ENCODE measurements at regions not wholly inside any gene's neighbourhood (a gene's known extent, or its start where the extent isn't known, plus 50 kb on each side); places are given as distances from the start of the nearest gene placed in this dataset.

DNA sequence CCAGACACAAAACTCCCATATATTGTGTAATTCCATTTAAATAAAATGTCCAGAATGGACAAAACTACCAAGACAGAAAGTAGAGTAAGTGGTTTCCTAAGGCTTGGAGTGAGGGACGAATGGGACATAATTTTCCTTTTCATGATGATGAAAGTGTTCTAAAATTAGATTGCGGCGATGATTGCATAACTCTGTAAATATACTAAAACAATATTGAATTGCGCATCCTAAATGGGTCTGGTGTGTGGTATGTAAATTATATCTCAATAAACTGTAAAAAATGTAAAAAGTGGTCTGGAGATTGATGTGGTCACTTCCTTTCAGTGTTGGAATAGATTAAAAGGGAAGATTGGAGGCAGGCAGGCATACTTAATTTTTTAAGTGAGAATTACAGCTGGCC is 105.9 kb upstream of the KCNAB1 start:
- H3K36me3 ChIP-seq, result no peaks in the 10 kb centered on the region
- 77% methylated on average over 4 of the region's 4 CpGs for WGBS
- H3K27ac ChIP-seq, result no peak overlapping the region
- peaks cover 2% of the 10 kb centered on the region for H3K27me3 ChIP-seq (replicated peaks; ENCODE audit: insufficient read depth)
- H3K4me1 ChIP-seq (replicated peaks), result no peaks in the 10 kb centered on the region
- no peak for DNase-seq (ENCODE audit: low spot score)
- H3K9me3 ChIP-seq, result no peaks in the 10 kb centered on the region
- TF ChIP-seq POLR2A (IDR thresholded peaks at IDR 0.05) (no peak), POLR2AphosphoS5 (IDR thresholded peaks at IDR 0.05) (no peak)
- TF ChIP-seq, protein P1, sequence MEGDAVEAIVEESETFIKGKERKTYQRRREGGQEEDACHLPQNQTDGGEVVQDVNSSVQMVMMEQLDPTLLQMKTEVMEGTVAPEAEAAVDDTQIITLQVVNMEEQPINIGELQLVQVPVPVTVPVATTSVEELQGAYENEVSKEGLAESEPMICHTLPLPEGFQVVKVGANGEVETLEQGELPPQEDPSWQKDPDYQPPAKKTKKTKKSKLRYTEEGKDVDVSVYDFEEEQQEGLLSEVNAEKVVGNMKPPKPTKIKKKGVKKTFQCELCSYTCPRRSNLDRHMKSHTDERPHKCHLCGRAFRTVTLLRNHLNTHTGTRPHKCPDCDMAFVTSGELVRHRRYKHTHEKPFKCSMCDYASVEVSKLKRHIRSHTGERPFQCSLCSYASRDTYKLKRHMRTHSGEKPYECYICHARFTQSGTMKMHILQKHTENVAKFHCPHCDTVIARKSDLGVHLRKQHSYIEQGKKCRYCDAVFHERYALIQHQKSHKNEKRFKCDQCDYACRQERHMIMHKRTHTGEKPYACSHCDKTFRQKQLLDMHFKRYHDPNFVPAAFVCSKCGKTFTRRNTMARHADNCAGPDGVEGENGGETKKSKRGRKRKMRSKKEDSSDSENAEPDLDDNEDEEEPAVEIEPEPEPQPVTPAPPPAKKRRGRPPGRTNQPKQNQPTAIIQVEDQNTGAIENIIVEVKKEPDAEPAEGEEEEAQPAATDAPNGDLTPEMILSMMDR (IDR thresholded peaks at IDR 0.05), result no peak
- no peak overlapping the region for H3K4me3 ChIP-seq
- intact Hi-C loops (cut with DNase I), result no loop called here

DNA sequence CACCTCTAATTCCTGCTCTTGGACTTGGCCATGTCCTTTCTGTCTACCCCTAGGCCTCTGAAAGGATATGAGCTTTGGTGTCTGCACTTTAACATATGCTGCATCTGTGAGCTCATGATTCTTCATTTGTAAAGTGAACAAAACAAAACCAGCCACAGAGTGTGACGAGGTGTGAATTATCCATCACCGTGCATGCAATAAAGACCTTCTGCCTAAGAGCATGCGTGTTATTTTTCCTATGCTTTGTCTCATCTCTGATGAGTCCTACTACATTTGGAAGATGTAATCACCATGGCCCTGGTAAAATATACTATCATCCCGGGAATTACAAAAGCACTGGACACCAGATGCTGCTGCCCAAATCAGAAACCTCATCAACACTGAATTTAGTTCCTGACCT is 103.5 kb upstream of the KCNAB1 start:
- no peak overlapping the region for H3K27ac ChIP-seq
- H3K4me3 ChIP-seq, result no peak overlapping the region
- no peaks in the 10 kb centered on the region for H3K27me3 ChIP-seq (replicated peaks; ENCODE audit: insufficient read depth)
- TF ChIP-seq POLR2AphosphoS5 (IDR thresholded peaks at IDR 0.05) (no peak), POLR2A (IDR thresholded peaks at IDR 0.05) (no peak)
- TF ChIP-seq, protein P1 (IDR thresholded peaks at IDR 0.05), result no peak
- intact Hi-C loops (cut with DNase I), result no loop called here
- H3K4me1 ChIP-seq (replicated peaks), result no peaks in the 10 kb centered on the region
- H3K9me3 ChIP-seq, result no peaks in the 10 kb centered on the region
- H3K36me3 ChIP-seq, result no peaks in the 10 kb centered on the region
- WGBS, result 83% methylated on average over 4 of the region's 4 CpGs
- DNase-seq (ENCODE audit: low spot score), result no peak

DNA sequence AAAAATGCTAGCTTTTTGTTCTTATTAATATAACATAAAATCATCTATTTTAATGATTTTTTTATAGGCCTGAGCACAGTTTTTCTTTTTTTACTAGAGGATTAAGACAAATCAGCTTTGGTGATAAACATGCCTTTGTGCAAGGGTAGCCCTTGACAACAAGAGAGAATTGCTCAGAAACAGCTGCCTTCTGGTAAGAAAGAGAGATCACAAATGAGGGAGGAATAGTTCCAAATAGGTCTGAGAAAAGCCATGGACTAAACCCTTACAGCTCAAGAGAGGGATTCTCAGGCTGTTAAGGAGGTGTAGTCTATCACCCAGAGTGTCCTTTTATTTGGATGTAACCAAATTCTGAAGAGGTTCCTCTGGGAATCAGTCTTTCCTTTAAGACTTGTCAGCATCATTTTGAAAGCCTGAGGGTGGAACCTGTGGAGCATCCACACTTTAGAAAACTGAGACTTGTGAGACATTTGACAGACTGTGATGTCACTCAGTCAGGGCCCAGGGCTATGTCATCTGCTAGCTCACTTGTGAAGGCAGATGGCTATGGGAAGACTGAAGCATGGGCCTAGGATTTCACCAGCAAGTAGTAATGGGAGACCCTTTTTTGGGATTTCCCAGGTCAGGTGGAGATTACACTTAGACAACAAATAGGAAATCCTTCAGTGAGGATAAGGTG is 102.9 kb upstream of the KCNAB1 start:
- Histone ChIP-seq H3K4me1 (replicated peaks) (no peaks in the 10 kb centered on the region), H3K27ac (no peak overlapping the region), H3K9me3 (no peaks in the 10 kb centered on the region), H3K27me3 (replicated peaks; ENCODE audit: insufficient read depth) (no peaks in the 10 kb centered on the region), H3K4me3 (no peak overlapping the region), H3K36me3 (no peaks in the 10 kb centered on the region)
- TF ChIP-seq POLR2AphosphoS5 (IDR thresholded peaks at IDR 0.05) (no peak), POLR2A (IDR thresholded peaks at IDR 0.05) (no peak)
- TF ChIP-seq, protein P1 (IDR thresholded peaks at IDR 0.05), result no peak
- no peak for DNase-seq (ENCODE audit: low spot score)
- intact Hi-C loops (cut with DNase I), result no loop called here

DNA sequence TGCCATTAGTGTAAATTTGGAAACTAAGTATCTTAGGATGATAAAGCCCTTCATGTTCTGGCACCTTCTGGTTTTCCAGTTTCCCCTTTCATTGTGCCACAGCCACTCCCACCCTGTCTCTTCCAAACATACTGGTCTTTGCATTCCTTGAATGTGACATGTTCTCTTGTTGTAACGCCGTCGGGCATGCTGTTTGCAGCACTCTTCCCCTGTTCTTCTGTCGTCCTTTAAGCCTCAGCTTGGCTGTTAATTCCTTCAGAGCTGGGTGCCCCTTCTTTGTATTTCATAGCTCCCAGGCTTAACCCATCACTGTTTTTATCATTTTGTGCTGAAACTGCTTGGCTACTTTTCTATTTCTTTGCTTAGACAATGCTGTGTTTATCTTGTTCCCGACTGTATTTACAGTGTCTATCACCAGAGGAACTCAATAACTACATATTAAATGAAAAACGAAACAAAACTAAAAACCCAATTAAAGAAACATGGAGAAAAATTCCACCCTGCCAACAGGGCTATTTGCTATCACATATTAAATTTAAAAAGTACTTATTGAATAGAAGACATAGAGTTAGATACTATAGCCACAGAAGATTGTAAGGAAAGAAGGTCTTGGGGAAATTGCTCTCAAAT is 95.4 kb upstream of the KCNAB1 start:
- TF ChIP-seq POLR2AphosphoS5 (IDR thresholded peaks at IDR 0.05) (no peak), POLR2A (IDR thresholded peaks at IDR 0.05) (no peak)
- TF ChIP-seq, protein P1 (IDR thresholded peaks at IDR 0.05), result no peak
- WGBS, result 6% methylated on average over 6 of the region's 6 CpGs
- Histone ChIP-seq H3K9me3 (no peaks in the 10 kb centered on the region), H3K4me3 (no peak overlapping the region), H3K4me1 (replicated peaks) (no peaks in the 10 kb centered on the region), H3K36me3 (no peaks in the 10 kb centered on the region), H3K27me3 (replicated peaks; ENCODE audit: insufficient read depth) (no peaks in the 10 kb centered on the region), H3K27ac (no peak overlapping the region)
- DNase-seq (ENCODE audit: low spot score), result no peak
- intact Hi-C loops (cut with DNase I), result no loop called here

DNA sequence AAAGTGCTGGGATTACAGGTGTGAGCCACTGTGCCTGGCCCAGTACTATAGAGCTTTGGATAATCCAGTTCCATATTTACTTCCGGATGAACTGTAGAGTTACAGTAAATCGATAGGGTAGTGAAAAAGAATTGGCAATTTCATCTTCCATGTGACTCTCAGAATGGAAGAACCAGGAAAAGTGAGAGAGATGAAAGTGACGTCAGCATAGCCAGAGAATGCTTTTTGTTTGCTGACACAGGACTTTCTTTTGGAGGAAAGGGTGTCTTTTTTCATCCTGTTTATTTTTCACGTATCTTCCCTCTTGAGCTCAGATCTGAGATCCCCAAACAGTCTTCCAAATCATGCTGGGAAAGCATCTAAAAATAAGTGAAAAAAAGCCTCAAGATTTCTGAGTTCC is 91.2 kb upstream of the KCNAB1 start:
- no peak for TF ChIP-seq POLR2AphosphoS5 (IDR thresholded peaks at IDR 0.05)
- no peak for TF ChIP-seq POLR2A (IDR thresholded peaks at IDR 0.05)
- TF ChIP-seq, protein P1 (IDR thresholded peaks at IDR 0.05), result no peak
- WGBS, result 75% methylated on average over 4 of the region's 4 CpGs
- no peaks in the 10 kb centered on the region for H3K4me1 ChIP-seq (replicated peaks)
- H3K4me3 ChIP-seq, result no peak overlapping the region
- no peak overlapping the region for H3K27ac ChIP-seq
- H3K27me3 ChIP-seq (replicated peaks; ENCODE audit: insufficient read depth), result no peaks in the 10 kb centered on the region
- no peak for DNase-seq (ENCODE audit: low spot score)
- no peaks in the 10 kb centered on the region for H3K9me3 ChIP-seq
- intact Hi-C loops (cut with DNase I), result no loop called here
- H3K36me3 ChIP-seq, result no peaks in the 10 kb centered on the region
